ENCODE measurements at regions not wholly inside any gene's neighbourhood (a gene's known extent, or its start where the extent isn't known, plus 50 kb on each side); places are given as distances from the start of the nearest gene placed in this dataset.

GRCh38 chr4:15148199-15148598 lies 145.9 kb downstream of the CPEB2 start:
- H3K4me1 ChIP-seq (ENCODE audit: control insufficient read depth, insufficient read depth, low read length, poor library complexity, severe bottlenecking) = no peaks in the 10 kb centered on the region
- H3K27ac ChIP-seq (ENCODE audit: insufficient read depth, low read length, poor library complexity, severe bottlenecking) = no peak overlapping the region
- no peak overlapping the region for H3K4me3 ChIP-seq (ENCODE audit: insufficient read depth, low read depth, low read length, poor library complexity, severe bottlenecking)
- H3K36me3 ChIP-seq (ENCODE audit: control insufficient read depth, insufficient read depth, low read length) = no peaks in the 10 kb centered on the region
- no peak for DNase-seq
- no peaks in the 10 kb centered on the region for H3K9me3 ChIP-seq (ENCODE audit: control insufficient read depth, low read length)
- no peaks in the 10 kb centered on the region for H3K27me3 ChIP-seq (replicated peaks; ENCODE audit: control insufficient read depth, insufficient read depth, low read length, poor library complexity, severe bottlenecking)

GRCh38 chr4:15148691-15149090 lies 146.4 kb downstream of the CPEB2 start:
- H3K4me1 ChIP-seq (ENCODE audit: control insufficient read depth, insufficient read depth, low read length, poor library complexity, severe bottlenecking) = no peaks in the 10 kb centered on the region
- H3K9me3 ChIP-seq (ENCODE audit: control insufficient read depth, low read length) = no peaks in the 10 kb centered on the region
- H3K27ac ChIP-seq (ENCODE audit: insufficient read depth, low read length, poor library complexity, severe bottlenecking) = no peak overlapping the region
- no peaks in the 10 kb centered on the region for H3K36me3 ChIP-seq (ENCODE audit: control insufficient read depth, insufficient read depth, low read length)
- H3K4me3 ChIP-seq (ENCODE audit: insufficient read depth, low read depth, low read length, poor library complexity, severe bottlenecking) = no peak overlapping the region
- no peak for DNase-seq
- no peaks in the 10 kb centered on the region for H3K27me3 ChIP-seq (replicated peaks; ENCODE audit: control insufficient read depth, insufficient read depth, low read length, poor library complexity, severe bottlenecking)

GRCh38 chr4:15149234-15149838 lies 147.1 kb downstream of the CPEB2 start:
- H3K27ac ChIP-seq (ENCODE audit: insufficient read depth, low read length, poor library complexity, severe bottlenecking) = no peak overlapping the region
- H3K9me3 ChIP-seq (ENCODE audit: control insufficient read depth, low read length) = no peaks in the 10 kb centered on the region
- no peak for DNase-seq
- no peaks in the 10 kb centered on the region for H3K36me3 ChIP-seq (ENCODE audit: control insufficient read depth, insufficient read depth, low read length)
- no peaks in the 10 kb centered on the region for H3K4me1 ChIP-seq (ENCODE audit: control insufficient read depth, insufficient read depth, low read length, poor library complexity, severe bottlenecking)
- no peak overlapping the region for H3K4me3 ChIP-seq (ENCODE audit: insufficient read depth, low read depth, low read length, poor library complexity, severe bottlenecking)
- no peaks in the 10 kb centered on the region for H3K27me3 ChIP-seq (replicated peaks; ENCODE audit: control insufficient read depth, insufficient read depth, low read length, poor library complexity, severe bottlenecking)

- DNase-seq = no peak
- no peak overlapping the region for H3K27ac ChIP-seq (ENCODE audit: insufficient read depth, low read length, poor library complexity, severe bottlenecking)
- H3K36me3 ChIP-seq (ENCODE audit: control insufficient read depth, insufficient read depth, low read length) = no peaks in the 10 kb centered on the region
- H3K27me3 ChIP-seq (replicated peaks; ENCODE audit: control insufficient read depth, insufficient read depth, low read length, poor library complexity, severe bottlenecking) = no peaks in the 10 kb centered on the region
- H3K4me1 ChIP-seq (ENCODE audit: control insufficient read depth, insufficient read depth, low read length, poor library complexity, severe bottlenecking) = no peaks in the 10 kb centered on the region
- no peak overlapping the region for H3K4me3 ChIP-seq (ENCODE audit: insufficient read depth, low read depth, low read length, poor library complexity, severe bottlenecking)
- no peaks in the 10 kb centered on the region for H3K9me3 ChIP-seq (ENCODE audit: control insufficient read depth, low read length)
Observed at GRCh38 chr4:15149839-15150592, 147.7 kb downstream of the CPEB2 start.

- no peaks in the 10 kb centered on the region for H3K36me3 ChIP-seq (ENCODE audit: control insufficient read depth, insufficient read depth, low read length)
- H3K4me3 ChIP-seq (ENCODE audit: insufficient read depth, low read depth, low read length, poor library complexity, severe bottlenecking) = no peak overlapping the region
- DNase-seq = no peak
- no peaks in the 10 kb centered on the region for H3K4me1 ChIP-seq (ENCODE audit: control insufficient read depth, insufficient read depth, low read length, poor library complexity, severe bottlenecking)
- no peaks in the 10 kb centered on the region for H3K9me3 ChIP-seq (ENCODE audit: control insufficient read depth, low read length)
- H3K27ac ChIP-seq (ENCODE audit: insufficient read depth, low read length, poor library complexity, severe bottlenecking) = no peak overlapping the region
- no peaks in the 10 kb centered on the region for H3K27me3 ChIP-seq (replicated peaks; ENCODE audit: control insufficient read depth, insufficient read depth, low read length, poor library complexity, severe bottlenecking)
Observed at GRCh38 chr4:15150631-15151030, 148.3 kb downstream of the CPEB2 start.

- no peak for DNase-seq
- Histone ChIP-seq H3K27ac (ENCODE audit: insufficient read depth, low read length, poor library complexity, severe bottlenecking) (no peak overlapping the region), H3K9me3 (ENCODE audit: control insufficient read depth, low read length) (no peaks in the 10 kb centered on the region), H3K36me3 (ENCODE audit: control insufficient read depth, insufficient read depth, low read length) (no peaks in the 10 kb centered on the region), H3K4me1 (ENCODE audit: control insufficient read depth, insufficient read depth, low read length, poor library complexity, severe bottlenecking) (no peaks in the 10 kb centered on the region), H3K27me3 (replicated peaks; ENCODE audit: control insufficient read depth, insufficient read depth, low read length, poor library complexity, severe bottlenecking) (no peaks in the 10 kb centered on the region), H3K4me3 (ENCODE audit: insufficient read depth, low read depth, low read length, poor library complexity, severe bottlenecking) (no peak overlapping the region)
Observed at GRCh38 chr4:15151033-15151432, 148.8 kb downstream of the CPEB2 start.

GRCh38 chr4:15153662-15154061 lies 151.4 kb downstream of the CPEB2 start:
- no peak overlapping the region for H3K4me3 ChIP-seq (ENCODE audit: insufficient read depth, low read depth, low read length, poor library complexity, severe bottlenecking)
- H3K9me3 ChIP-seq (ENCODE audit: control insufficient read depth, low read length) = no peaks in the 10 kb centered on the region
- H3K36me3 ChIP-seq (ENCODE audit: control insufficient read depth, insufficient read depth, low read length) = no peaks in the 10 kb centered on the region
- H3K4me1 ChIP-seq (ENCODE audit: control insufficient read depth, insufficient read depth, low read length, poor library complexity, severe bottlenecking) = no peaks in the 10 kb centered on the region
- H3K27ac ChIP-seq (ENCODE audit: insufficient read depth, low read length, poor library complexity, severe bottlenecking) = no peak overlapping the region
- DNase-seq = no peak
- no peaks in the 10 kb centered on the region for H3K27me3 ChIP-seq (replicated peaks; ENCODE audit: control insufficient read depth, insufficient read depth, low read length, poor library complexity, severe bottlenecking)

- Histone ChIP-seq H3K9me3 (ENCODE audit: control insufficient read depth, low read length) (no peaks in the 10 kb centered on the region), H3K4me3 (ENCODE audit: insufficient read depth, low read depth, low read length, poor library complexity, severe bottlenecking) (no peak overlapping the region), H3K36me3 (ENCODE audit: control insufficient read depth, insufficient read depth, low read length) (no peaks in the 10 kb centered on the region), H3K27ac (ENCODE audit: insufficient read depth, low read length, poor library complexity, severe bottlenecking) (no peak overlapping the region), H3K4me1 (ENCODE audit: control insufficient read depth, insufficient read depth, low read length, poor library complexity, severe bottlenecking) (no peaks in the 10 kb centered on the region), H3K27me3 (replicated peaks; ENCODE audit: control insufficient read depth, insufficient read depth, low read length, poor library complexity, severe bottlenecking) (no peaks in the 10 kb centered on the region)
- DNase-seq = no peak
Observed at GRCh38 chr4:15158406-15159091, 156.3 kb downstream of the CPEB2 start.

- H3K27me3 ChIP-seq (replicated peaks; ENCODE audit: control insufficient read depth, insufficient read depth, low read length, poor library complexity, severe bottlenecking) = no peaks in the 10 kb centered on the region
- no peaks in the 10 kb centered on the region for H3K36me3 ChIP-seq (ENCODE audit: control insufficient read depth, insufficient read depth, low read length)
- H3K4me3 ChIP-seq (ENCODE audit: insufficient read depth, low read depth, low read length, poor library complexity, severe bottlenecking) = no peak overlapping the region
- H3K27ac ChIP-seq (ENCODE audit: insufficient read depth, low read length, poor library complexity, severe bottlenecking) = no peak overlapping the region
- H3K9me3 ChIP-seq (ENCODE audit: control insufficient read depth, low read length) = no peaks in the 10 kb centered on the region
- no peaks in the 10 kb centered on the region for H3K4me1 ChIP-seq (ENCODE audit: control insufficient read depth, insufficient read depth, low read length, poor library complexity, severe bottlenecking)
- no peak for DNase-seq
Observed at GRCh38 chr4:15159477-15160019, 157.3 kb downstream of the CPEB2 start.

- no peak for DNase-seq
- no peaks in the 10 kb centered on the region for H3K9me3 ChIP-seq (ENCODE audit: control insufficient read depth, low read length)
- H3K4me1 ChIP-seq (ENCODE audit: control insufficient read depth, insufficient read depth, low read length, poor library complexity, severe bottlenecking) = no peaks in the 10 kb centered on the region
- H3K27ac ChIP-seq (ENCODE audit: insufficient read depth, low read length, poor library complexity, severe bottlenecking) = no peak overlapping the region
- no peaks in the 10 kb centered on the region for H3K27me3 ChIP-seq (replicated peaks; ENCODE audit: control insufficient read depth, insufficient read depth, low read length, poor library complexity, severe bottlenecking)
- no peaks in the 10 kb centered on the region for H3K36me3 ChIP-seq (ENCODE audit: control insufficient read depth, insufficient read depth, low read length)
- no peak overlapping the region for H3K4me3 ChIP-seq (ENCODE audit: insufficient read depth, low read depth, low read length, poor library complexity, severe bottlenecking)
Observed at GRCh38 chr4:15161439-15161838, 159.2 kb downstream of the CPEB2 start.

Data from effector memory CD4-positive, alpha-beta T cell (primary cell).